Middle frontal gyrus (tissue), 1 donor: ENCODE measurements at regions not wholly inside any gene's neighbourhood (a gene's known extent, or its start where the extent isn't known, plus 50 kb on each side); places are given as distances from the start of the nearest gene placed in this dataset.

ENCODE experiments used
- DNase-seq: peaks from one replicate; pipeline ENCODE4 v3.0.0-alpha.2; 2015; ENCODE audit warnings: low spot score; ENCODE audit errors: extremely low spot score

- DNase-seq: no peak
Measured at GRCh38 chr4:25578432-25578831, 77.2 kb upstream of the SLC34A2 start.

GRCh38 chr4:25580633-25581467 lies 74.8 kb upstream of the SLC34A2 start:
- no peak for DNase-seq

- DNase-seq: no peak
Measured at GRCh38 chr4:25585901-25586523, 69.6 kb upstream of the SLC34A2 start.

- no peak for DNase-seq
Measured at GRCh38 chr4:25588206-25588605, 67.4 kb upstream of the SLC34A2 start.

GRCh38 chr4:25590171-25590570 lies 65.5 kb upstream of the SLC34A2 start:
- no peak for DNase-seq

- DNase-seq: peak; percentile 5
Measured at GRCh38 chr4:25592736-25593135, 62.9 kb upstream of the SLC34A2 start.
